ENCODE measurements at regions not wholly inside any gene's neighbourhood (a gene's known extent, or its start where the extent isn't known, plus 50 kb on each side); places are given as distances from the start of the nearest gene placed in this dataset.

- Histone ChIP-seq H2AFZ (ENCODE audit: insufficient read depth, low read depth, low read length, poor library complexity, severe bottlenecking) (no peak overlapping the region), H3K27me3 (replicated peaks in 1 of 4; ENCODE audit: control extremely low read depth in 1 of 4, control insufficient read depth in 3 of 4, insufficient read depth in 4 of 4, low read length in 3 of 4) (no peaks in the 10 kb centered on the region), H3K4me3 (ENCODE audit: control extremely low read depth in 1 of 5, extremely low read depth in 1 of 5, insufficient read depth in 1 of 5, low read depth in 2 of 5, low read length in 4 of 5) (no peak overlapping the region), H3K4me2 (replicated peaks; ENCODE audit: low read depth, low read length, poor library complexity, severe bottlenecking) (no peak overlapping the region), H3K79me2 (ENCODE audit: control insufficient read depth, insufficient read depth, low read length) (no peaks in the 10 kb centered on the region), H3K27ac (ENCODE audit: low read length in 2 of 2) (no peak overlapping the region), H3K9ac (ENCODE audit: low read length) (no peak overlapping the region), H3K4me1 (ENCODE audit: control insufficient read depth in 2 of 2, insufficient read depth in 2 of 2, low read length in 2 of 2) (no peaks in the 10 kb centered on the region), H4K20me1 (ENCODE audit: control insufficient read depth, insufficient read depth, low read length, poor library complexity, severe bottlenecking) (no peaks in the 10 kb centered on the region), H3K9me3 (ENCODE audit: control extremely low read depth in 1 of 3, control insufficient read depth in 2 of 3, insufficient read depth in 1 of 3, low read length in 2 of 3) (no peaks in the 10 kb centered on the region), H3K36me3 (replicated peaks in 1 of 2; ENCODE audit: control extremely low read depth in 1 of 2, control insufficient read depth in 1 of 2, extremely low read depth in 1 of 2, insufficient read depth in 2 of 2, low read length in 1 of 2) (no peaks in the 10 kb centered on the region)
- CTCF ChIA-PET: no interaction called here
- Mint-ChIP-seq H3K27ac (no peak overlapping the region), H3K9me3 (ENCODE audit: insufficient read depth) (no peaks in the 10 kb centered on the region), H3K4me1 (no peaks in the 10 kb centered on the region), H3K27me3 (no peaks in the 10 kb centered on the region), H3K4me3 (no peak overlapping the region)
- WGBS (ENCODE audit: insufficient coverage): no CpG with 5 or more reads among the region's 1 CpG
- no peak for DNase-seq
- no peak for ATAC-seq (ENCODE audit: low read depth)
- POLR2A ChIA-PET: no interaction called here
- intact Hi-C loops (cut with micrococcal nuclease): no loop called here
- TF ChIP-seq, protein P1, sequence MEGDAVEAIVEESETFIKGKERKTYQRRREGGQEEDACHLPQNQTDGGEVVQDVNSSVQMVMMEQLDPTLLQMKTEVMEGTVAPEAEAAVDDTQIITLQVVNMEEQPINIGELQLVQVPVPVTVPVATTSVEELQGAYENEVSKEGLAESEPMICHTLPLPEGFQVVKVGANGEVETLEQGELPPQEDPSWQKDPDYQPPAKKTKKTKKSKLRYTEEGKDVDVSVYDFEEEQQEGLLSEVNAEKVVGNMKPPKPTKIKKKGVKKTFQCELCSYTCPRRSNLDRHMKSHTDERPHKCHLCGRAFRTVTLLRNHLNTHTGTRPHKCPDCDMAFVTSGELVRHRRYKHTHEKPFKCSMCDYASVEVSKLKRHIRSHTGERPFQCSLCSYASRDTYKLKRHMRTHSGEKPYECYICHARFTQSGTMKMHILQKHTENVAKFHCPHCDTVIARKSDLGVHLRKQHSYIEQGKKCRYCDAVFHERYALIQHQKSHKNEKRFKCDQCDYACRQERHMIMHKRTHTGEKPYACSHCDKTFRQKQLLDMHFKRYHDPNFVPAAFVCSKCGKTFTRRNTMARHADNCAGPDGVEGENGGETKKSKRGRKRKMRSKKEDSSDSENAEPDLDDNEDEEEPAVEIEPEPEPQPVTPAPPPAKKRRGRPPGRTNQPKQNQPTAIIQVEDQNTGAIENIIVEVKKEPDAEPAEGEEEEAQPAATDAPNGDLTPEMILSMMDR (IDR thresholded peaks at IDR 0.05): no peak
- no peak for TF ChIP-seq EZH2 (IDR thresholded peaks at IDR 0.05; ENCODE audit: borderline replicate concordance, insufficient read depth, low read depth, low read length, poor library complexity, severe bottlenecking)
Observed at GRCh38 chr12:84660139-84660538, 252.5 kb downstream of the SLC6A15 start.

GRCh38 chr12:84658877-84659276 is 253.7 kb downstream of the SLC6A15 start:
- ATAC-seq (ENCODE audit: low read depth) (no peak), DNase-seq (no peak)
- Histone ChIP-seq H3K27me3 (replicated peaks in 1 of 4; ENCODE audit: control extremely low read depth in 1 of 4, control insufficient read depth in 3 of 4, insufficient read depth in 4 of 4, low read length in 3 of 4) (no peaks in the 10 kb centered on the region), H3K4me2 (replicated peaks; ENCODE audit: low read depth, low read length, poor library complexity, severe bottlenecking) (no peak overlapping the region), H3K27ac (ENCODE audit: low read length in 2 of 2) (no peak overlapping the region), H3K4me3 (ENCODE audit: control extremely low read depth in 1 of 5, extremely low read depth in 1 of 5, insufficient read depth in 1 of 5, low read depth in 2 of 5, low read length in 4 of 5) (no peak overlapping the region), H3K79me2 (ENCODE audit: control insufficient read depth, insufficient read depth, low read length) (no peaks in the 10 kb centered on the region), H3K4me1 (ENCODE audit: control insufficient read depth in 2 of 2, insufficient read depth in 2 of 2, low read length in 2 of 2) (no peaks in the 10 kb centered on the region), H4K20me1 (ENCODE audit: control insufficient read depth, insufficient read depth, low read length, poor library complexity, severe bottlenecking) (no peaks in the 10 kb centered on the region), H3K9ac (ENCODE audit: low read length) (no peak overlapping the region), H2AFZ (ENCODE audit: insufficient read depth, low read depth, low read length, poor library complexity, severe bottlenecking) (no peak overlapping the region), H3K36me3 (replicated peaks in 1 of 2; ENCODE audit: control extremely low read depth in 1 of 2, control insufficient read depth in 1 of 2, extremely low read depth in 1 of 2, insufficient read depth in 2 of 2, low read length in 1 of 2) (no peaks in the 10 kb centered on the region), H3K9me3 (ENCODE audit: control extremely low read depth in 1 of 3, control insufficient read depth in 2 of 3, insufficient read depth in 1 of 3, low read length in 2 of 3) (no peaks in the 10 kb centered on the region)
- Mint-ChIP-seq H3K4me3 (no peak overlapping the region), H3K4me1 (no peaks in the 10 kb centered on the region), H3K9me3 (ENCODE audit: insufficient read depth) (no peaks in the 10 kb centered on the region), H3K27me3 (no peaks in the 10 kb centered on the region), H3K27ac (no peak overlapping the region)
- no CpG with 5 or more reads among the region's 2 CpGs for WGBS (ENCODE audit: insufficient coverage)
- ChIA-PET POLR2A (no interaction called here), CTCF (interaction anchor here (1.2 kb wide), 1 partner anchor 9 kb away, joined by 3 read pairs; no protein-coding TSS in a partner anchor)
- intact Hi-C loops (cut with micrococcal nuclease): no loop called here
- TF ChIP-seq, protein P1 (IDR thresholded peaks at IDR 0.05): no peak
- no peak for TF ChIP-seq EZH2 (IDR thresholded peaks at IDR 0.05; ENCODE audit: borderline replicate concordance, insufficient read depth, low read depth, low read length, poor library complexity, severe bottlenecking)

Data from B cell (primary cell).